GM21737 (cell line): ENCODE measurements at regions not wholly inside any gene's neighbourhood (a gene's known extent, or its start where the extent isn't known, plus 50 kb on each side); places are given as distances from the start of the nearest gene placed in this dataset.
A peak's percentile ranks its signal among the peaks of the same experiment; 100 is the strongest.
"Not testable (repeated sequence)": the region's sequence is repeated elsewhere in the genome, so short reads cannot be mapped to it uniquely, and the experiment has no call there.

ENCODE experiments used
- ATAC-seq: cut with Tn5 transposase; IDR thresholded peaks from one replicate; pipeline ENCODE4 v1.9.1; 2021; ENCODE audit warnings: mild to moderate bottlenecking, moderate library complexity; ENCODE audit not compliant: unreplicated experiment

GRCh38 chr12:116687888-116688287, 50.0 kb downstream of the SPRING1 start:
- no peak for ATAC-seq

- ATAC-seq: no peak
Measured at GRCh38 chr12:116684891-116685290, 53.0 kb downstream of the SPRING1 start.

GRCh38 chr12:116677202-116677661, 60.6 kb downstream of the SPRING1 start:
- ATAC-seq: no peak

- no peak for ATAC-seq
Measured at GRCh38 chr12:116675339-116676107, 62.3 kb downstream of the SPRING1 start.

GRCh38 chr12:116674643-116675183, 63.2 kb downstream of the SPRING1 start:
- no peak for ATAC-seq

- ATAC-seq: no peak
Measured at GRCh38 chr12:116673681-116674111, 64.2 kb downstream of the SPRING1 start.

GRCh38 chr12:116672842-116673516, 64.9 kb downstream of the SPRING1 start:
- ATAC-seq: peak; percentile 56

- no peak for ATAC-seq
Measured at GRCh38 chr12:116672010-116672409, 65.9 kb downstream of the SPRING1 start.

GRCh38 chr12:116670859-116671258, 67.0 kb downstream of the SPRING1 start:
- no peak for ATAC-seq

- ATAC-seq: no peak
Measured at GRCh38 chr12:116667752-116668151, 70.1 kb downstream of the SPRING1 start.

GRCh38 chr12:116666829-116667228, 71.0 kb downstream of the SPRING1 start:
- ATAC-seq: not testable (repeated sequence)

- ATAC-seq: no peak
Measured at GRCh38 chr12:116666305-116666673, 71.6 kb downstream of the SPRING1 start.

- ATAC-seq: no peak
Measured at GRCh38 chr12:116665666-116666304, 72.1 kb downstream of the SPRING1 start.

GRCh38 chr12:116664085-116664484, 73.8 kb downstream of the SPRING1 start:
- ATAC-seq: no peak

- ATAC-seq: no peak
Measured at GRCh38 chr12:116662612-116663144, 75.2 kb downstream of the SPRING1 start.

GRCh38 chr12:116661341-116661740, 76.5 kb downstream of the SPRING1 start:
- no peak for ATAC-seq

GRCh38 chr12:116660740-116661139, 77.1 kb downstream of the SPRING1 start:
- ATAC-seq: not testable (repeated sequence)

GRCh38 chr12:116659771-116660481, 77.9 kb downstream of the SPRING1 start:
- ATAC-seq: no peak

GRCh38 chr12:116657921-116658495, 79.9 kb downstream of the SPRING1 start:
- no peak for ATAC-seq

- ATAC-seq: no peak
Measured at GRCh38 chr12:116656306-116656705, 81.6 kb downstream of the SPRING1 start.
